HEK293 (cell line): ENCODE measurements at regions not wholly inside any gene's neighbourhood (a gene's known extent, or its start where the extent isn't known, plus 50 kb on each side); places are given as distances from the start of the nearest gene placed in this dataset.

Experiments
- ELK4 ChIP-seq: IDR thresholded peaks from 2 replicates; pipeline ENCODE4 v1.6.1; 2011; ENCODE audit warnings: mild to moderate bottlenecking, low read depth, low read length, borderline replicate concordance
- GLIS2 ChIP-seq: fragments of 450-650 bp; formaldehyde crosslinking; IDR thresholded peaks from 2 replicates; pipeline ENCODE4 v1.5.1; 2016; ENCODE audit warnings: missing biosample characterization, missing genetic modification characterization
- KLF16 ChIP-seq: fragments of 450-650 bp; formaldehyde crosslinking; IDR thresholded peaks from 2 replicates; pipeline ENCODE4 v1.5.1; 2017; ENCODE audit warnings: missing biosample characterization, missing genetic modification characterization
- MEIS1 ChIP-seq: sonication (generic); formaldehyde crosslinking; IDR thresholded peaks from 2 replicates; pipeline ENCODE4 v1.8.1; 2022; ENCODE audit warnings: missing genetic modification reagents, mild to moderate bottlenecking, borderline replicate concordance
- OVOL3 ChIP-seq: fragments of 450-650 bp; formaldehyde crosslinking; IDR thresholded peaks from 2 replicates; pipeline ENCODE4 v1.5.1; 2016; ENCODE audit warnings: missing biosample characterization, missing genetic modification characterization
- SCRT2 ChIP-seq: fragments of 450-650 bp; formaldehyde crosslinking; IDR thresholded peaks from 2 replicates; pipeline ENCODE4 v1.5.1; 2016; ENCODE audit warnings: missing biosample characterization, missing genetic modification characterization
- TRIM28 ChIP-seq: IDR thresholded peaks from 2 replicates; pipeline ENCODE4 v1.6.1; 2011; ENCODE audit warnings: low read length, control low read depth, borderline replicate concordance
- ZBTB48 ChIP-seq: fragments of 450-650 bp; formaldehyde crosslinking; IDR thresholded peaks from 2 replicates; pipeline ENCODE4 v1.5.1; 2016; ENCODE audit warnings: missing biosample characterization, missing genetic modification characterization
- ZIC2 ChIP-seq: fragments of 450-650 bp; formaldehyde crosslinking; IDR thresholded peaks from 2 replicates; pipeline ENCODE4 v1.5.1; 2016; ENCODE audit warnings: missing biosample characterization, missing genetic modification characterization
- ZNF132 ChIP-seq: fragments of 450-650 bp; formaldehyde crosslinking; IDR thresholded peaks from 2 replicates; pipeline ENCODE4 v1.5.1; 2017; ENCODE audit warnings: missing biosample characterization, missing genetic modification characterization, borderline replicate concordance
- ZNF146 ChIP-seq: fragments of 450-650 bp; formaldehyde crosslinking; IDR thresholded peaks from 2 replicates; pipeline ENCODE4 v1.5.1; 2016; ENCODE audit warnings: missing biosample characterization, missing genetic modification characterization
- ZNF239 ChIP-seq: fragments of 450-650 bp; formaldehyde crosslinking; IDR thresholded peaks from 2 replicates; pipeline ENCODE4 v1.5.1; 2016; ENCODE audit warnings: missing biosample characterization, missing genetic modification characterization
- ZNF274 ChIP-seq, 2 experiments: fragments of 200-500 bp in 1 of 2; fragments of 450-650 bp in 1 of 2; sonication (Bioruptor generic) in 1 of 2; formaldehyde crosslinking in 1 of 2; IDR thresholded peaks; 2 replicates each; pipeline versions ENCODE4 v1.5.1 to v1.6.1; 2014 to 2016; ENCODE audit warnings: borderline replicate concordance in 1 of 2, inconsistent platforms in 1 of 2, low read length in 1 of 2, missing biosample characterization in 1 of 2, missing genetic modification characterization in 1 of 2
- ZNF311 ChIP-seq: fragments of 450-650 bp; formaldehyde crosslinking; IDR thresholded peaks from 2 replicates; pipeline ENCODE4 v1.5.1; 2017; ENCODE audit warnings: missing biosample characterization, missing genetic modification characterization, borderline replicate concordance
- ZNF354C ChIP-seq: fragments of 450-650 bp; formaldehyde crosslinking; IDR thresholded peaks from 2 replicates; pipeline ENCODE4 v1.5.1; 2016; ENCODE audit warnings: missing biosample characterization, missing genetic modification characterization, low read depth, borderline replicate concordance
- ZNF433 ChIP-seq: fragments of 450-650 bp; formaldehyde crosslinking; IDR thresholded peaks from 2 replicates; pipeline ENCODE4 v1.5.1; 2016; ENCODE audit warnings: missing biosample characterization, missing genetic modification characterization, low read depth
- ZNF48 ChIP-seq: fragments of 450-650 bp; formaldehyde crosslinking; IDR thresholded peaks from 2 replicates; pipeline ENCODE4 v1.5.1; 2016; ENCODE audit warnings: missing biosample characterization, missing genetic modification characterization
- ZNF488 ChIP-seq: fragments of 450-650 bp; formaldehyde crosslinking; IDR thresholded peaks from 2 replicates; pipeline ENCODE4 v1.5.1; 2016; ENCODE audit warnings: missing biosample characterization, missing genetic modification characterization
- ZNF544 ChIP-seq: fragments of 450-650 bp; formaldehyde crosslinking; IDR thresholded peaks from 2 replicates; pipeline ENCODE4 v1.5.0; 2017; ENCODE audit warnings: missing biosample characterization, missing genetic modification characterization
- ZNF548 ChIP-seq: fragments of 450-650 bp; formaldehyde crosslinking; IDR thresholded peaks from 2 replicates; pipeline ENCODE4 v1.5.1; 2016; ENCODE audit warnings: missing biosample characterization, missing genetic modification characterization
- ZNF623 ChIP-seq: fragments of 450-650 bp; formaldehyde crosslinking; IDR thresholded peaks from 2 replicates; pipeline ENCODE4 v1.5.1; 2016; ENCODE audit warnings: missing biosample characterization, missing genetic modification characterization
- ZNF624 ChIP-seq: fragments of 450-650 bp; formaldehyde crosslinking; IDR thresholded peaks from 2 replicates; pipeline ENCODE4 v1.5.1; 2017; ENCODE audit warnings: missing biosample characterization, missing genetic modification characterization
- ZNF707 ChIP-seq: fragments of 450-650 bp; formaldehyde crosslinking; IDR thresholded peaks from 2 replicates; pipeline ENCODE4 v1.5.1; 2016; ENCODE audit warnings: missing biosample characterization, missing genetic modification characterization
- ZNF747 ChIP-seq: fragments of 450-650 bp; formaldehyde crosslinking; IDR thresholded peaks from 2 replicates; pipeline ENCODE4 v1.5.1; 2016; ENCODE audit warnings: missing biosample characterization, missing genetic modification characterization
- ZNF776 ChIP-seq: fragments of 450-650 bp; formaldehyde crosslinking; IDR thresholded peaks from 2 replicates; pipeline ENCODE4 v1.5.0; 2017; ENCODE audit warnings: missing biosample characterization, missing genetic modification characterization, borderline replicate concordance
- ZSCAN23 ChIP-seq: fragments of 450-650 bp; formaldehyde crosslinking; IDR thresholded peaks from 2 replicates; pipeline ENCODE4 v1.5.1; 2016; ENCODE audit warnings: missing biosample characterization, missing genetic modification characterization
- TF ChIP-seq, protein P1 (sequence below): fragments of 450-650 bp; formaldehyde crosslinking; IDR thresholded peaks from 2 replicates; pipeline ENCODE4 v1.5.1; 2017; ENCODE audit warnings: missing biosample characterization, missing genetic modification characterization
- TF ChIP-seq, protein P2 (sequence below): fragments of 450-650 bp; formaldehyde crosslinking; IDR thresholded peaks from 2 replicates; pipeline ENCODE4 v1.5.1; 2016; ENCODE audit warnings: missing biosample characterization, missing genetic modification characterization
- TF ChIP-seq, protein P3 (sequence below): fragments of 450-650 bp; formaldehyde crosslinking; IDR thresholded peaks from 2 replicates; pipeline ENCODE4 v1.5.1; 2016; ENCODE audit warnings: missing biosample characterization, missing genetic modification characterization
- TF ChIP-seq, protein P4 (sequence below): fragments of 450-650 bp; formaldehyde crosslinking; IDR thresholded peaks from 2 replicates; pipeline ENCODE4 v1.5.1; 2016; ENCODE audit warnings: missing biosample characterization, missing genetic modification characterization, low read depth

DNA sequence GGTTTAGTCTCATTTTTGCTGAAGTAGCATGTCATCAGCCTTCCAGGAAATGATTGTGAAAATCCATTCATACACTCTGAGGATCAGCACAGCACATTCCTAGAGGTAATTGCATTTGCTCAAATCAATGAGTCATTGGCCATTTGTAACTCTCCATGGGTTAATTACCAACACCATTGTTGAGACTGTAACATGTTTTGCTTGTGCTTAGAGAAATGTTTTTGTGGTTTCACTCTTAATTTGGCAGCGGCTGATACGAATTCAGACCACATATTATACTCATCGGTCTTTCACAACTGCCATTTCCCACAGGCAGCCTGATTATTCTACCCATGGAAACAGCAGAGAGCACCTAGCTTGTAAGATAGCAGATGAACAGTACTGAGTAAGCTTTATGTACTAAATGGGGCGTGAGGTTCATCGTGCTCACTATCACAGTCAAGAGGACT, 110.3 kb downstream of the NHLRC3 start (continued):
- TF ChIP-seq, protein P1, sequence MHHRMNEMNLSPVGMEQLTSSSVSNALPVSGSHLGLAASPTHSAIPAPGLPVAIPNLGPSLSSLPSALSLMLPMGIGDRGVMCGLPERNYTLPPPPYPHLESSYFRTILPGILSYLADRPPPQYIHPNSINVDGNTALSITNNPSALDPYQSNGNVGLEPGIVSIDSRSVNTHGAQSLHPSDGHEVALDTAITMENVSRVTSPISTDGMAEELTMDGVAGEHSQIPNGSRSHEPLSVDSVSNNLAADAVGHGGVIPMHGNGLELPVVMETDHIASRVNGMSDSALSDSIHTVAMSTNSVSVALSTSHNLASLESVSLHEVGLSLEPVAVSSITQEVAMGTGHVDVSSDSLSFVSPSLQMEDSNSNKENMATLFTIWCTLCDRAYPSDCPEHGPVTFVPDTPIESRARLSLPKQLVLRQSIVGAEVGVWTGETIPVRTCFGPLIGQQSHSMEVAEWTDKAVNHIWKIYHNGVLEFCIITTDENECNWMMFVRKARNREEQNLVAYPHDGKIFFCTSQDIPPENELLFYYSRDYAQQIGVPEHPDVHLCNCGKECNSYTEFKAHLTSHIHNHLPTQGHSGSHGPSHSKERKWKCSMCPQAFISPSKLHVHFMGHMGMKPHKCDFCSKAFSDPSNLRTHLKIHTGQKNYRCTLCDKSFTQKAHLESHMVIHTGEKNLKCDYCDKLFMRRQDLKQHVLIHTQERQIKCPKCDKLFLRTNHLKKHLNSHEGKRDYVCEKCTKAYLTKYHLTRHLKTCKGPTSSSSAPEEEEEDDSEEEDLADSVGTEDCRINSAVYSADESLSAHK (tag by site-specific recombination) = 0 out of 2 replicates have a peak, but pooled peaks have one; percentile 29
- TF ChIP-seq ZNF239 (tag by site-specific recombination) (no peak), ZNF146 (no peak; the same call in 1 of the 2 replicates), ZNF623 (no peak), OVOL3 (tag by site-specific recombination) (no peak), ZNF354C (tag by site-specific recombination) (no peak), ZNF776 (tag by site-specific recombination) (no peak), SCRT2 (tag by site-specific recombination) (peak; percentile 44), TRIM28 (peak; percentile 46; the same call in 1 of the 2 replicates), ZNF311 (no peak), ELK4 (no peak), ZNF48 (no peak), ZNF624 (tag by site-specific recombination) (no peak), ZBTB48 (tag by site-specific recombination) (no peak), KLF16 (tag by site-specific recombination) (no peak), ZNF274 (IDR thresholded peaks at IDR 0.05; ENCODE audit: low read length) (no peak), ZNF274 (tag by site-specific recombination; IDR thresholded peaks at IDR 0.05; ENCODE audit: borderline replicate concordance) (no peak), ZSCAN23 (tag by site-specific recombination) (peak; percentile 87), MEIS1 (CRISPR knock-in tag) (no peak), GLIS2 (tag by site-specific recombination) (no peak), ZNF544 (tag by site-specific recombination) (no peak), ZIC2 (tag by site-specific recombination) (no peak; the same call in 1 of the 2 replicates), ZNF707 (no peak), ZNF488 (tag by site-specific recombination) (peak; percentile 73; the same call in 1 of the 2 replicates), ZNF747 (tag by site-specific recombination) (no peak), ZNF132 (no peak; the same call in 1 of the 2 replicates), ZNF433 (tag by site-specific recombination) (no peak), ZNF548 (tag by site-specific recombination) (no peak)
- TF ChIP-seq, protein P2, sequence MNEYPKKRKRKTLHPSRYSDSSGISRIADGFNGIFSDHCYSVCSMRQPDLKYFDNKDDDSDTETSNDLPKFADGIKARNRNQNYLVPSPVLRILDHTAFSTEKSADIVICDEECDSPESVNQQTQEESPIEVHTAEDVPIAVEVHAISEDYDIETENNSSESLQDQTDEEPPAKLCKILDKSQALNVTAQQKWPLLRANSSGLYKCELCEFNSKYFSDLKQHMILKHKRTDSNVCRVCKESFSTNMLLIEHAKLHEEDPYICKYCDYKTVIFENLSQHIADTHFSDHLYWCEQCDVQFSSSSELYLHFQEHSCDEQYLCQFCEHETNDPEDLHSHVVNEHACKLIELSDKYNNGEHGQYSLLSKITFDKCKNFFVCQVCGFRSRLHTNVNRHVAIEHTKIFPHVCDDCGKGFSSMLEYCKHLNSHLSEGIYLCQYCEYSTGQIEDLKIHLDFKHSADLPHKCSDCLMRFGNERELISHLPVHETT (tag by site-specific recombination) = peak; percentile 95
- TF ChIP-seq, protein P3, sequence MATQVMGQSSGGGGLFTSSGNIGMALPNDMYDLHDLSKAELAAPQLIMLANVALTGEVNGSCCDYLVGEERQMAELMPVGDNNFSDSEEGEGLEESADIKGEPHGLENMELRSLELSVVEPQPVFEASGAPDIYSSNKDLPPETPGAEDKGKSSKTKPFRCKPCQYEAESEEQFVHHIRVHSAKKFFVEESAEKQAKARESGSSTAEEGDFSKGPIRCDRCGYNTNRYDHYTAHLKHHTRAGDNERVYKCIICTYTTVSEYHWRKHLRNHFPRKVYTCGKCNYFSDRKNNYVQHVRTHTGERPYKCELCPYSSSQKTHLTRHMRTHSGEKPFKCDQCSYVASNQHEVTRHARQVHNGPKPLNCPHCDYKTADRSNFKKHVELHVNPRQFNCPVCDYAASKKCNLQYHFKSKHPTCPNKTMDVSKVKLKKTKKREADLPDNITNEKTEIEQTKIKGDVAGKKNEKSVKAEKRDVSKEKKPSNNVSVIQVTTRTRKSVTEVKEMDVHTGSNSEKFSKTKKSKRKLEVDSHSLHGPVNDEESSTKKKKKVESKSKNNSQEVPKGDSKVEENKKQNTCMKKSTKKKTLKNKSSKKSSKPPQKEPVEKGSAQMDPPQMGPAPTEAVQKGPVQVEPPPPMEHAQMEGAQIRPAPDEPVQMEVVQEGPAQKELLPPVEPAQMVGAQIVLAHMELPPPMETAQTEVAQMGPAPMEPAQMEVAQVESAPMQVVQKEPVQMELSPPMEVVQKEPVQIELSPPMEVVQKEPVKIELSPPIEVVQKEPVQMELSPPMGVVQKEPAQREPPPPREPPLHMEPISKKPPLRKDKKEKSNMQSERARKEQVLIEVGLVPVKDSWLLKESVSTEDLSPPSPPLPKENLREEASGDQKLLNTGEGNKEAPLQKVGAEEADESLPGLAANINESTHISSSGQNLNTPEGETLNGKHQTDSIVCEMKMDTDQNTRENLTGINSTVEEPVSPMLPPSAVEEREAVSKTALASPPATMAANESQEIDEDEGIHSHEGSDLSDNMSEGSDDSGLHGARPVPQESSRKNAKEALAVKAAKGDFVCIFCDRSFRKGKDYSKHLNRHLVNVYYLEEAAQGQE (tag by site-specific recombination) = no peak
- TF ChIP-seq, protein P4, sequence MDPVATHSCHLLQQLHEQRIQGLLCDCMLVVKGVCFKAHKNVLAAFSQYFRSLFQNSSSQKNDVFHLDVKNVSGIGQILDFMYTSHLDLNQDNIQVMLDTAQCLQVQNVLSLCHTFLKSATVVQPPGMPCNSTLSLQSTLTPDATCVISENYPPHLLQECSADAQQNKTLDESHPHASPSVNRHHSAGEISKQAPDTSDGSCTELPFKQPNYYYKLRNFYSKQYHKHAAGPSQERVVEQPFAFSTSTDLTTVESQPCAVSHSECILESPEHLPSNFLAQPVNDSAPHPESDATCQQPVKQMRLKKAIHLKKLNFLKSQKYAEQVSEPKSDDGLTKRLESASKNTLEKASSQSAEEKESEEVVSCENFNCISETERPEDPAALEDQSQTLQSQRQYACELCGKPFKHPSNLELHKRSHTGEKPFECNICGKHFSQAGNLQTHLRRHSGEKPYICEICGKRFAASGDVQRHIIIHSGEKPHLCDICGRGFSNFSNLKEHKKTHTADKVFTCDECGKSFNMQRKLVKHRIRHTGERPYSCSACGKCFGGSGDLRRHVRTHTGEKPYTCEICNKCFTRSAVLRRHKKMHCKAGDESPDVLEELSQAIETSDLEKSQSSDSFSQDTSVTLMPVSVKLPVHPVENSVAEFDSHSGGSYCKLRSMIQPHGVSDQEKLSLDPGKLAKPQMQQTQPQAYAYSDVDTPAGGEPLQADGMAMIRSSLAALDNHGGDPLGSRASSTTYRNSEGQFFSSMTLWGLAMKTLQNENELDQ (tag by site-specific recombination) = no peak
